ENCODE measurements at regions not wholly inside any gene's neighbourhood (a gene's known extent, or its start where the extent isn't known, plus 50 kb on each side); places are given as distances from the start of the nearest gene placed in this dataset.
"Not testable (repeated sequence)": the region's sequence is repeated elsewhere in the genome, so short reads cannot be mapped to it uniquely, and the experiment has no call there.

DNA sequence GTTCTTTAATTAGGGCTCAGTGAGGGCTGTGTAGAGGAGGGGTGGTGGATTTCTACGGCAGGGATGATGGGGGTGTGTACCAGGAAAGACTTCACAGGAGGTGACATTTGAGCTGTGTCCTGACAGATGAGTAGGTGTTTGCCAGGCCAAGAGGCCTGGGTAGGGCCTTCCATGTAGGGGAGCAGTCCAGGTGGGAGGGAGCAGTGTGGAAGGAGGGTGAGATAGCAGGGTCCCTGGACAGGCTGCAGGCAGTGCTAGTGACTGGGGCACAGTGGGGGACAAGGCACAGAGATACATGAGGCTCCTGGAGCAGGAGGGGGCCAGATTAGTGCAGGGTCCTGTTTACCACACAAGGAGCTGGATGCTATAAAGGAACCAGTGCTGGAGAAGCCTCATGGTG lies 147.9 kb upstream of the CADM1 start:
- Histone ChIP-seq H3K36me3 (ENCODE audit: control insufficient read depth in 5 of 5, insufficient read depth in 5 of 5, low read length in 5 of 5) (no peaks in the 10 kb centered on the region), H3K4me3 (ENCODE audit: low read depth in 1 of 5, low read length in 5 of 5) (no peak overlapping the region)

DNA sequence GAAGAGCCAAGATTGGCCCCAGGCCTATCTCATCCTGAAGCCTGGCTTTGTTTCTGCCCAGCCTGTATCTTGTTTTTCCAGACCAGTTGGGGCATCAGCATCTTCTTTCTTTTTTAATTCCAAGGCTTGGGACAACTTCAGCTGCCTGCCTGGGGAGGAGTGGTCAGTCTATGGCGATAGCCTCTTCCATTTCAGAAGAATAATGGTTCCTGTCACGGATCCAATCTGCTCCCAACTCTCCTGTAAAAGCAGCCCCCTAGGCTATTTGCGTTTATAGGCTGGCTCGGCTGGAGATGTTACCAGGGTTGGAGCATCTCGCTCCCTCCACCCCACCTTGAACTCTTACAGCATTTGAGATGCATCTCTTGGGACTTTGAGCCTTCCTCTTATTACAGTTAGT lies 145.2 kb upstream of the CADM1 start:
- Histone ChIP-seq H3K4me3 (ENCODE audit: low read depth in 1 of 5, low read length in 5 of 5) (no peak overlapping the region), H3K9me3 (ENCODE audit: control insufficient read depth in 5 of 5, low read length in 5 of 5) (no peaks in the 10 kb centered on the region), H3K9ac (ENCODE audit: low read length in 5 of 5) (no peak overlapping the region), H3K27me3 (ENCODE audit: control insufficient read depth in 5 of 5, insufficient read depth in 4 of 5, low read length in 5 of 5) (peaks cover 14 to 35% (median 25%) of the 10 kb centered on the region in 5 donors), H3K36me3 (ENCODE audit: control insufficient read depth in 5 of 5, insufficient read depth in 5 of 5, low read length in 5 of 5) (no peaks in the 10 kb centered on the region), H3K27ac (ENCODE audit: low read depth, low read length) (no peak overlapping the region), H3K4me1 (ENCODE audit: control insufficient read depth in 5 of 5, insufficient read depth in 5 of 5, low read length in 5 of 5) (peaks cover 0 to 6% (median 0%) of the 10 kb centered on the region in 5 donors)

More for the DNA sequence above, 147.9 kb upstream of the CADM1 start:
- Histone ChIP-seq H3K27ac (ENCODE audit: low read depth, low read length) (no peak overlapping the region), H3K27me3 (ENCODE audit: control insufficient read depth in 5 of 5, insufficient read depth in 4 of 5, low read length in 5 of 5) (peaks cover 5 to 29% (median 18%) of the 10 kb centered on the region in 5 donors), H3K4me1 (ENCODE audit: control insufficient read depth in 5 of 5, insufficient read depth in 5 of 5, low read length in 5 of 5) (peaks cover 0 to 6% (median 0%) of the 10 kb centered on the region in 5 donors), H3K9me3 (ENCODE audit: control insufficient read depth in 5 of 5, low read length in 5 of 5) (peaks cover 0 to 2% (median 0%) of the 10 kb centered on the region in 5 donors), H3K9ac (ENCODE audit: low read length in 5 of 5) (no peak overlapping the region)

DNA sequence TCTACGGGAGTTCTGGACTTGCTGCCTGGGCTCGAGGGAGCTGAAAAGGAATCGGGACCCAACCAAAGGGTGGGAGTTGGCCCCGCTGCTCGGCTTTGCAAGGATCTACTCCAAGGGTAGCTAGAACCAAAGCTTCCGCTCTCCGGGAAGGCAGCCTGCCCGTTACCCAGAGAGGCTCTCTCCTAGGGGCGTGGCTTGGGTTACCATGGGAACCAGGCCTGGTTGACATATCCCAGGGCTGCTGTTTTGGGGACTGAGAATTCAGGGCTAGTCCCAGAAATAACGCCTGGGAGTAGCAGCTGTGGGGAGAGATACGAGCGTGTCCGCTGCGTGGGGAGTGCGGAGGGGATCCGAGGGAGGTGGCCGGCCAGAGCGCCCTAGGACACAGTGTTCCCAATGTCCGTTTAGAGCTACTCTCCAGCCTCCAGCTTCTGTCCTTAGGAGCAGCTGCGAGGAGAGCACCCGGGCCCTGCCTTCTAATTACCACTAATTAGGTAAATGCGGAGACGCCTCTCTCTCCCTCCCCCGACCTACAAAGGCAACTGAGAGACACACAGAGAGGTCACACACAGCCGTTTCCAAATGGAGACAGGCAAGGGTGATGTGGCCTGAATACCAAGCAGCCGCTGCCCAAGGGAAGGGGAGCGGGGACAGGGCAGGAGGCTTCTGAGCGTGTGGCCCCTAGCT lies 141.6 kb upstream of the CADM1 start:
- Histone ChIP-seq H3K36me3 (ENCODE audit: control insufficient read depth in 5 of 5, insufficient read depth in 5 of 5, low read length in 5 of 5) (no peaks in the 10 kb centered on the region), H3K27me3 (ENCODE audit: control insufficient read depth in 5 of 5, insufficient read depth in 4 of 5, low read length in 5 of 5) (peaks cover 26 to 37% (median 30%) of the 10 kb centered on the region in 5 donors), H3K9me3 (ENCODE audit: control insufficient read depth in 5 of 5, low read length in 5 of 5) (no peaks in the 10 kb centered on the region), H3K27ac (ENCODE audit: low read depth, low read length) (no peak overlapping the region), H3K9ac (ENCODE audit: low read length in 5 of 5) (no peak overlapping the region), H3K4me3 (ENCODE audit: low read depth in 1 of 5, low read length in 5 of 5) (no peak overlapping the region), H3K4me1 (ENCODE audit: control insufficient read depth in 5 of 5, insufficient read depth in 5 of 5, low read length in 5 of 5) (no peaks in the 10 kb centered on the region)

DNA sequence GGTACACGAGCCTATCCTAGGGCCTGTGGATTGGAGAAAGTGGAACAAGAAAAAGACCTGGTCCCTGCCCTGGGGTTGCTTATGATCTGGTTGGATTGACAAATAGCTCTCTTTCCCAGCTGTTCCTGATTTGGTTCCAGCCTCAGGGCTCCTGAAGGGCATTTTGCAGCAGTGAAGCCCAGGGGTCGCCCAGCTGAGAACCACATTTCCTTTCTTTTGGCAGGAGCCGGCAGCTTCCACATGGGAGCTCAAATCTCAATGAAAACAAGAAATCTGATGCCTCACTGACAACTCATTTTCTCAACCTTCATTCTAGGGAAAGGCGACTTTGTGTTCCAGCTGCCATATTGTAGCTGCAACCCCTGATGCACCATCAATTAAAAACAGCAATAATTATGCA lies 140.6 kb upstream of the CADM1 start:
- Histone ChIP-seq H3K9me3 (ENCODE audit: control insufficient read depth in 5 of 5, low read length in 5 of 5) (no peaks in the 10 kb centered on the region), H3K36me3 (ENCODE audit: control insufficient read depth in 5 of 5, insufficient read depth in 5 of 5, low read length in 5 of 5) (no peaks in the 10 kb centered on the region), H3K27me3 (ENCODE audit: control insufficient read depth in 5 of 5, insufficient read depth in 4 of 5, low read length in 5 of 5) (peaks cover 20 to 35% (median 26%) of the 10 kb centered on the region in 5 donors), H3K4me1 (ENCODE audit: control insufficient read depth in 5 of 5, insufficient read depth in 5 of 5, low read length in 5 of 5) (no peaks in the 10 kb centered on the region), H3K27ac (ENCODE audit: low read depth, low read length) (no peak overlapping the region), H3K9ac (ENCODE audit: low read length in 5 of 5) (no peak overlapping the region), H3K4me3 (ENCODE audit: low read depth in 1 of 5, low read length in 5 of 5) (no peak overlapping the region)

DNA sequence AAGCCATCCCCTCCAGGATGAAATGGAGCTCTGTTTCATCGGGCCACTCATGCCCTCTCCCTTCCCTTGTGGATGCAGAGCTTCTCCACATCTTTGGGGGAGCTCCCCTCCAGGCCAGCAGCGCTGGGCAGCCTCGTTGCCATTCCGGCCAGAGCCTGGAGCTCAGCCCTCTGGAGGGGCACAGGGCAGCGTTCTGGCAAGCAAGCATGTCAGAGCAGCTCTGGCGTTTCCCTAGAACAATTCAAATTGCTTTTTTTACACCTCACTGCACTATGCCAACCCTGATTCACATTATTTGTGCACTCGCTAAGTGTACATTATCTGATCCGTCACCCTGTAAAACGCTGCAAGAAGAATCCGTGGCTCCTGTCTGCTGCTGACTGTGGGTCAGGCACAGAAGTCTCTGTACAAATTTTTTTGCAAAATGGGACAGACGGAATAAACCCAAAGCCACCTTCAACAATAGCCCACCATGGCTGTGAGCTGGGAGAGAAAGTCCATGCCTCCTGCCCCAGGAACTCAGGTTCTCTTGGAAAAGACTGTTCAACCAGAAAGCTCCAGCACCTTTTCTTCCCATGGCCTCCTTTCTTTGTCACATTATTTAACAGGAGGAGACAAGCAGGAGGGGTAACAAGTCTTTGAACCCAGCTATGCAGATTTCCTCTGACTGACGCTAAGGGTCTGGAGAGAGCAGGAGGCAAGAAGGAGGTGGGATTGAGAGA lies 139.5 kb upstream of the CADM1 start:
- Histone ChIP-seq H3K9ac (ENCODE audit: low read length in 5 of 5) (no peak overlapping the region), H3K27ac (ENCODE audit: low read depth, low read length) (no peak overlapping the region), H3K27me3 (ENCODE audit: control insufficient read depth in 5 of 5, insufficient read depth in 4 of 5, low read length in 5 of 5) (peaks cover 22 to 33% (median 26%) of the 10 kb centered on the region in 5 donors), H3K4me3 (ENCODE audit: low read depth in 1 of 5, low read length in 5 of 5) (no peak overlapping the region), H3K36me3 (ENCODE audit: control insufficient read depth in 5 of 5, insufficient read depth in 5 of 5, low read length in 5 of 5) (no peaks in the 10 kb centered on the region), H3K9me3 (ENCODE audit: control insufficient read depth in 5 of 5, low read length in 5 of 5) (no peaks in the 10 kb centered on the region), H3K4me1 (ENCODE audit: control insufficient read depth in 5 of 5, insufficient read depth in 5 of 5, low read length in 5 of 5) (no peaks in the 10 kb centered on the region)

DNA sequence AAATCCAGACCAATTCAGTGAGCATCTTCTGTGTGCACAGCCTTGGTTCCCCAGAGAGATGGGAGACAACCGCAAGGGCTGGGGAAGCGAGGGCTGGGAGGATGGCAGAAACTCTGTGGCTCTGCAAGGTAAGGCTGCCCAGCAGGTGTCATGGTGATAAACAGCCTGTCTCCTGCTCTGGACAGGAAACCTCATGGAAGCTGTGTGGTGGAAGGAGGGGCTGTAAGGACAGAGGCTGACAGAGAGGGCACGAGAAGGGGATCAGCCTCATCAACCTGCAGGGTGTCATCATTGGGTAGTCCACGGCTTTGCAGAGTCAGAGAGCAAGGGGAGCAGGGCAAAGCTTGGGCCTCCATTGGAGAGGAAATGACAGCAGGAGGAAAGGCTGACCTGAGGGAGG lies 138.4 kb upstream of the CADM1 start:
- H3K36me3 ChIP-seq (ENCODE audit: control insufficient read depth in 5 of 5, insufficient read depth in 5 of 5, low read length in 5 of 5), result no peaks in the 10 kb centered on the region
- H3K27ac ChIP-seq (ENCODE audit: low read depth, low read length), result no peak overlapping the region
- no peak overlapping the region for H3K4me3 ChIP-seq (ENCODE audit: low read depth in 1 of 5, low read length in 5 of 5)
- no peaks in the 10 kb centered on the region for H3K9me3 ChIP-seq (ENCODE audit: control insufficient read depth in 5 of 5, low read length in 5 of 5)
- H3K9ac ChIP-seq (ENCODE audit: low read length in 5 of 5), result no peak overlapping the region
- H3K27me3 ChIP-seq (ENCODE audit: control insufficient read depth in 5 of 5, insufficient read depth in 4 of 5, low read length in 5 of 5), result peaks cover 21 to 33% (median 26%) of the 10 kb centered on the region in 5 donors
- H3K4me1 ChIP-seq (ENCODE audit: control insufficient read depth in 5 of 5, insufficient read depth in 5 of 5, low read length in 5 of 5), result no peaks in the 10 kb centered on the region

DNA sequence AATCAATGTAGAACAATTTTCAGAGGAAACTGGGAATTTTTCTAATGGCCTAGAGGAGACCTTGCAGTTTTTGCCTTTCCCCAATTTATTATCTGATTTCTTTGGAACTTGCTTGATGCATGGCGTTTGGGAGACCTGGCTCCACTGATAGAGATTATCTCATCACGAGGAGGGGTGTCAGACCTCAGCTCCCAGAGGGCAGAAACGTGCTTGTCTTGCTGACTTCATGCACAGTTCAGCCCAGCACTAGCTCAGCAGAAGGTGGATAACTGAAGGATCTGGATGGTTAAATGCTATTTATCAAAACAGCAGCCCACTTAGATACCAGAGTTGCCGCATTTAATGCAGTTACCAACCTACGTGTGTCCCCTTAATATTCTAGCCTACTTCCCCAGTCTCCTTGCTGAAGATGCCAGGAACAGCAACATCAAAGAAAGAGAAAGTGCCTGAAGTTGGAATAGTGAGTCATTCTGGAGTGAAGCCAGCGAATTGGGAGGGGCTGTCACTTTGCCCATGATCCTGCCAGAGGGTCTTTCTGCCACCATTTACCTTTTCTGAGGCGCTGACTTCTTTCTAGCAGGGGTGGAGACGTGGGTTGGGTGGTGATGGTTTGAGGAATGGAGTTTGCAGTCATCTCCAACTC lies 133.5 kb upstream of the CADM1 start:
- H3K27ac ChIP-seq (ENCODE audit: low read depth, low read length), result no peak overlapping the region
- H3K36me3 ChIP-seq (ENCODE audit: control insufficient read depth in 5 of 5, insufficient read depth in 5 of 5, low read length in 5 of 5), result no peaks in the 10 kb centered on the region
- H3K9me3 ChIP-seq (ENCODE audit: control insufficient read depth in 5 of 5, low read length in 5 of 5), result no peaks in the 10 kb centered on the region
- H3K9ac ChIP-seq (ENCODE audit: low read length in 5 of 5), result no peak overlapping the region
- no peak overlapping the region for H3K4me3 ChIP-seq (ENCODE audit: low read depth in 1 of 5, low read length in 5 of 5)
- H3K4me1 ChIP-seq (ENCODE audit: control insufficient read depth in 5 of 5, insufficient read depth in 5 of 5, low read length in 5 of 5), result no peaks in the 10 kb centered on the region
- peaks cover 0 to 7% (median 3%) of the 10 kb centered on the region in 5 donors for H3K27me3 ChIP-seq (ENCODE audit: control insufficient read depth in 5 of 5, insufficient read depth in 4 of 5, low read length in 5 of 5)

DNA sequence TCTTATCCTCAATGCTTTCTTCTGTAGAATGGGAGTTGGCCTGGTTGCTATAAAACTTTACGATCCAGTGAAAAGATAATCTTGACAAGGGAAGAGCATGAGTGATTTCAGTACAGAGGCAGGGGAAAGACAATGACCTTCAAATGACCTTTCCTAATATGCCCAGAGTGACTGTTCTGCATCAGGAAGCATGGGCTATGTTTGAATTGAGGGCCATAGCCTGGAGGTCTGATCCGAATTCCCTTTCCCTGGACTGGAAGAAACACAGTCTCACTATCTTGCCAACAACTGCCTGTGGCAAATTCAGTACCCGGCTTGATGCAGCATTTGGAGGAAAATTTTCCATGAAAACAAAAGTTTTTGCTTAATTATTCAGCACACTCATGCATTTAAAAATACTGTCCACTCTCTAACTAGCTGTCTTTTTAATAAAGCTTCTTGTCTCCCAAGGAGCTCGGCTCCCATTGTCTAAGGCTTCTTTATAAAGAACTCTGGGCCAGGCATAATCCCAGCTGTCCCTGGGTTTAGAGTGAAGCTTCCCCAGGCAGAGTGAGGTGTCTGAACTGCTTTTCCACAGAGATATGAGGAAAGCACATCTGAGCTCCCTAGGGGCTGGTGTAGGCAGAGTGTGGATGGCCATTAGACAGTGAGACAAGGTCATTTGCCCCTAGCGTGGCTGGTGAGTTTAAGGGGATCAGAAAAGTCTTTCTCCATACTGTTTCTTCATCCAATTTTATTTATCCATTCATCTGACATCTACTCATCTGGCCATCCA lies 132.7 kb upstream of the CADM1 start:
- H3K4me3 ChIP-seq (ENCODE audit: low read depth in 1 of 5, low read length in 5 of 5), result no peak overlapping the region
- no peaks in the 10 kb centered on the region for H3K36me3 ChIP-seq (ENCODE audit: control insufficient read depth in 5 of 5, insufficient read depth in 5 of 5, low read length in 5 of 5)
- no peak overlapping the region for H3K9ac ChIP-seq (ENCODE audit: low read length in 5 of 5)
- peaks cover 0 to 7% (median 3%) of the 10 kb centered on the region in 5 donors for H3K27me3 ChIP-seq (ENCODE audit: control insufficient read depth in 5 of 5, insufficient read depth in 4 of 5, low read length in 5 of 5)
- H3K9me3 ChIP-seq (ENCODE audit: control insufficient read depth in 5 of 5, low read length in 5 of 5), result no peaks in the 10 kb centered on the region
- H3K4me1 ChIP-seq (ENCODE audit: control insufficient read depth in 5 of 5, insufficient read depth in 5 of 5, low read length in 5 of 5), result no peaks in the 10 kb centered on the region
- no peak overlapping the region for H3K27ac ChIP-seq (ENCODE audit: low read depth, low read length)

DNA sequence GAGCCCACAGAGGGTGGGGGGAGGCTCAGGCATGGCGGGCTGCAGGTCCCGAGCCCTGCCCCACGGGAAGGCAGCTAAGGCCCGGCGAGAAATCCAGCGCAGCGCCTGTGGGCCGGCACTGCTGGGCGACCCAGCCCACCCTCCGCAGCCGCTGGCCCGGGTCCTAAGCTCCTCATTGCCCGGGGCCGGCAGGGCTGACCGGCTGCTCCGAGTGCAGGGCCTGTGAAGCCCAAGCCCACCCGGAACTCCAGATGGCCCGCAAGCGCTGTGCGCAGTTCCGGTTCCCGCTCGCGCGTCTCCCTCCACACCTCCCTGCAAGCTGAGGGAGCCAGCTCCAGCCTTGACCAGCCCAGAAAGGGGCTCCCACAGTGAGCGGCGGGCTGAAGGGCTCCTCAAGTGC lies 129.8 kb upstream of the CADM1 start:
- not testable (repeated sequence) for H3K36me3 ChIP-seq (ENCODE audit: control insufficient read depth in 5 of 5, insufficient read depth in 5 of 5, low read length in 5 of 5); H3K4me1 ChIP-seq (ENCODE audit: control insufficient read depth in 5 of 5, insufficient read depth in 5 of 5, low read length in 5 of 5); H3K9ac ChIP-seq (ENCODE audit: low read length in 5 of 5); H3K4me3 ChIP-seq (ENCODE audit: low read depth in 1 of 5, low read length in 5 of 5); H3K9me3 ChIP-seq (ENCODE audit: control insufficient read depth in 5 of 5, low read length in 5 of 5); H3K27ac ChIP-seq (ENCODE audit: low read depth, low read length)
- peaks cover 3 to 12% (median 4%) of the 10 kb centered on the region in 5 donors for H3K27me3 ChIP-seq (ENCODE audit: control insufficient read depth in 5 of 5, insufficient read depth in 4 of 5, low read length in 5 of 5)
